Upper lobe of right lung (tissue), 1 donor: ENCODE measurements at regions not wholly inside any gene's neighbourhood (a gene's known extent, or its start where the extent isn't known, plus 50 kb on each side); places are given as distances from the start of the nearest gene placed in this dataset.
A peak's percentile ranks its signal among the peaks of the same experiment; 100 is the strongest.
"Not testable (repeated sequence)": the region's sequence is repeated elsewhere in the genome, so short reads cannot be mapped to it uniquely, and the experiment has no call there.

Experiments
- ATAC-seq: fragments of 200-7000 bp; cut with Tn5 transposase; one replicate; pipeline ENCODE4 v1.9.1; 2020; ENCODE audit warnings: mild to moderate bottlenecking, moderate library complexity
- DNase-seq: peaks from one replicate; pipeline ENCODE4 v3.0.0-alpha.2; 2020
- H3K27ac ChIP-seq: fragments of 200-600 bp; one replicate; pipeline ENCODE4 v1.8.0; 2022
- H3K27me3 ChIP-seq: fragments of 200-600 bp; one replicate; pipeline ENCODE4 v1.8.0; 2022; ENCODE audit warnings: mild to moderate bottlenecking
- H3K36me3 ChIP-seq: fragments of 200-600 bp; one replicate; pipeline ENCODE4 v1.8.0; 2022
- H3K4me1 ChIP-seq: fragments of 200-600 bp; one replicate; pipeline ENCODE4 v1.8.0; 2022
- H3K4me3 ChIP-seq: fragments of 200-600 bp; one replicate; pipeline ENCODE4 v1.8.0; 2022; ENCODE audit warnings: mild to moderate bottlenecking
- H3K9me3 ChIP-seq: fragments of 200-600 bp; one replicate; pipeline ENCODE4 v1.8.0; 2022
- intact Hi-C: fragments of 100-400 bp; cut with DNase I; formaldehyde crosslinking; loops from one replicate; pipeline ENCODE4 v1.11.0; 2022
- TF ChIP-seq, protein P1 (sequence below): fragments of 200-600 bp; IDR thresholded peaks from one replicate; pipeline ENCODE4 v1.8.0; 2022; ENCODE audit warnings: antibody characterized with exemption
- donor health status: DM: no; HTN: yes; CAD: no; lungs with severe emphysema.

DNA sequence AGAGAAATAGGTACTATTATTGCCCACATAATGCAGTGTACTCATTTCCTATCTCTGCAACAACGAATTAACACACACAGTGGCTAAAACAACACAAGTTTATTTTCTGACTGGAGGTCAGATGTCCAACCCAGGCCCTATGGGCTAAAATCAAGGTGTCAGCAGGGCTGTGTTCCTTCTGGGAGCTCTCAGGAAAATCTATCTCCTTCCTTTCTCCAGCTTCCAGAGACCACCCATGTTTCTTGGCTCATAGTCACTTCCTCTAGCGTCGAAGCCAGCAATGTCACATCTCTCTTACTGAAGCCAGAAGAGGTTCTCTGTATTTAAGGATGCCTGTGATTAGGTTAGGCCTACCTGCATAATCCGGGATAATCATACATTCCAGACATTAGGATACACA is 60.9 kb upstream of the TOP1 start:
- no peaks in the 10 kb centered on the region for H3K27me3 ChIP-seq
- H3K36me3 ChIP-seq, result no peaks in the 10 kb centered on the region
- DNase-seq (no peak), ATAC-seq (no peak)
- H3K4me1 ChIP-seq, result peaks cover 2% of the 10 kb centered on the region
- TF ChIP-seq, protein P1, sequence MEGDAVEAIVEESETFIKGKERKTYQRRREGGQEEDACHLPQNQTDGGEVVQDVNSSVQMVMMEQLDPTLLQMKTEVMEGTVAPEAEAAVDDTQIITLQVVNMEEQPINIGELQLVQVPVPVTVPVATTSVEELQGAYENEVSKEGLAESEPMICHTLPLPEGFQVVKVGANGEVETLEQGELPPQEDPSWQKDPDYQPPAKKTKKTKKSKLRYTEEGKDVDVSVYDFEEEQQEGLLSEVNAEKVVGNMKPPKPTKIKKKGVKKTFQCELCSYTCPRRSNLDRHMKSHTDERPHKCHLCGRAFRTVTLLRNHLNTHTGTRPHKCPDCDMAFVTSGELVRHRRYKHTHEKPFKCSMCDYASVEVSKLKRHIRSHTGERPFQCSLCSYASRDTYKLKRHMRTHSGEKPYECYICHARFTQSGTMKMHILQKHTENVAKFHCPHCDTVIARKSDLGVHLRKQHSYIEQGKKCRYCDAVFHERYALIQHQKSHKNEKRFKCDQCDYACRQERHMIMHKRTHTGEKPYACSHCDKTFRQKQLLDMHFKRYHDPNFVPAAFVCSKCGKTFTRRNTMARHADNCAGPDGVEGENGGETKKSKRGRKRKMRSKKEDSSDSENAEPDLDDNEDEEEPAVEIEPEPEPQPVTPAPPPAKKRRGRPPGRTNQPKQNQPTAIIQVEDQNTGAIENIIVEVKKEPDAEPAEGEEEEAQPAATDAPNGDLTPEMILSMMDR, result no peak
- H3K4me3 ChIP-seq, result no peak overlapping the region
- no peak overlapping the region for H3K27ac ChIP-seq
- H3K9me3 ChIP-seq, result no peaks in the 10 kb centered on the region
- intact Hi-C loops, result no loop called here

DNA sequence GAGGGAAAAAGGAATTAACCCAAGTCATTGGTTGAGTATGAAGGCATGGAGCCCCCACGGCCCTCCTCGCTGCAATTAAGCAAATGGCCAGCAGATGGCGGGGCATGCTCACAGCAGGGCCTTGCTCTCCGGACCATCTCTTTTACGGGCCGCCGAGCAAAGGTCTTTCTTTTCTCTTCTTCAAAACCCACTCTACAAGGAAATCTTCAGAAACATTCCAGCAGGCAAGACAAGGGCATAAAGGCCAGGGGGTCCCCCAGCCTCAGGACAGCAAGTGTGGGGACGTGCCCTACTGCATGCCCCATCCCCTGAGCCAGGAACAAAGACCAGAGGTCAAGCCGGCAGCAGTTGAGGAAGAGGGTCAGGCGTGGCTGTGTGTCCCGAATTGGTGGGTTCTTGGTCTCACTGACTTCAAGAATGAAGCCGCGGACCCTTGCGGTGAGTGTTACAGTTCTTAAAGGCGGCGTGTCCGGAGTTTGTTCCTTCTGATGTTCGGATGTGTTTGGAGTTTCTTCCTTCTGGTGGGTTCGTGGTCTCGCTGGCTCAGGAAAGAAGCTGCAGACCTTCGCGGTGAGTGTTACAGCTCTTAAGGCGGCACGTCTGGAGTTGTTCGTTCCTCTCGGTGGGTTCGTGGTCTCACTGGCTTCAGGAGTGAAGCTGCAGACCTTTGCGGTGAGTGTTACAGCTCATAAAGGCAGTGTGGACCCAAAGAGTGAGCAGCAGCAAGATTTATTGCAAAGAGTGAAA is 59.6 kb upstream of the TOP1 start:
- H3K9me3 ChIP-seq, H3K27me3 ChIP-seq, H3K36me3 ChIP-seq, H3K27ac ChIP-seq, intact Hi-C loops, H3K4me1 ChIP-seq: not testable (repeated sequence)
- ATAC-seq (peak; percentile 97), DNase-seq (peak; percentile 89)
- H3K4me3 ChIP-seq, result peak overlapping the region; percentile 46
- TF ChIP-seq, protein P1, result peak; percentile 99

DNA sequence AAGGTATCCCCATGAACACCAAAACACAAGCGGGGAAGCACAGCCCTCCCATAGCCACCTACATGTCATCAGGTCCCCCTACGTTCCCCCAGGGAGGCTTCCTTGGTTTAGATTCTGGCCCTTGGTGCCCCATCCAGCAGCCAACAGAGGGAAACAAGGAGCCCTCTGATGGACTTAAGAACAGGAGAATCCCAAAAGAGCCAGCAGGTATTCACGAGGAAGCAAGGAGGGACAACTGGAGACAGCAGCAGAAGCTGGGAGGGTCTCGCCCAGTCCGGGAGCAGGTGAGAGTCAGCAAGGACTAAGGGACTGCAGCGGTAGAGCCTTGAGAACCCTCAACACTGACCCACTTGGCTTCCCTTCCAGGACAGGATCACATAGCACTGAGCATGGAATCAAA is 58.4 kb upstream of the TOP1 start:
- H3K4me1 ChIP-seq, result no peaks in the 10 kb centered on the region
- intact Hi-C loops, result no loop called here
- no peaks in the 10 kb centered on the region for H3K9me3 ChIP-seq
- TF ChIP-seq, protein P1, result no peak
- H3K27ac ChIP-seq, result no peak overlapping the region
- ATAC-seq, result peak; percentile 15
- DNase-seq, result no peak
- H3K27me3 ChIP-seq, result no peaks in the 10 kb centered on the region
- H3K36me3 ChIP-seq, result no peaks in the 10 kb centered on the region
- no peak overlapping the region for H3K4me3 ChIP-seq

DNA sequence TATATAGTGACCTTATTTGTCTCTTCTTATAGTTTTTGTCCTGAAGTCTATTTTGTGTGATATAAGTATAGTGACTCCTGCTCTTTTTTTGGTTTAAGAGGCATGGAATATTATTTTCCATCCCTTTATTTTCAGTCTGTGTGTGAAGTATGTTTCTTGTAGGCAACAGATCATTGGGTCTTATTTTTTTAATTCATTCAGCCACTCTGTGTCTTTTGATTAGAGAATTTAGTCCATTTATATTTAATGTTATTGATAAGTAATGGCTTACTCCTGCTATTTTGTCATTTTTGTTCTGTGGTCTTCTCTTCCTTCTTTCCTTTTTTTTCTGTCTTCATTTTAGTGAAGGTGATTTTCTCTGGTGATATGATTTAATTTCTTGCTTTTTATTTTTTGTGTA is 51.4 kb upstream of the TOP1 start:
- DNase-seq (no peak), ATAC-seq (no peak)
- H3K27me3 ChIP-seq, result no peaks in the 10 kb centered on the region
- H3K9me3 ChIP-seq, result no peaks in the 10 kb centered on the region
- no peak overlapping the region for H3K27ac ChIP-seq
- TF ChIP-seq, protein P1, result no peak
- intact Hi-C loops, result no loop called here
- H3K4me3 ChIP-seq, result no peak overlapping the region
- no peaks in the 10 kb centered on the region for H3K4me1 ChIP-seq
- H3K36me3 ChIP-seq, result no peaks in the 10 kb centered on the region

DNA sequence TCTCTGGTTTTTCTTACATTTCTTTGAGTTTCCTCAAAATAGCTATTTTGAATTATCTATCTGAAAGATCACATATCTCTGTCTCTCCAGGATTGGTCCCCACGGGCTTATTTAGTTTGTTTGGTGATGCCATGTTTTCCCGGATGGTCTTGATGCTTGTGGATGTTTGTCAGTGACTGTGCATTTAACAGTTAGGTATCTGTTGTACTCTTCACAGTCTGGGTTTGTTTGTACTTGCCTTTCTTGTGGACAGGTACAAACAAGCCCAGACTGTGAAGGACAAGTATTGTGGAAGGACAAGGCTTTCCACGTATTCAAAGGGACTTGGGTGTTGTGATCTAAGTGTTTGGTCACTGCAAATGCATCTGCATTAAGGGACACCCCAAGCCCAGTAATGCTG is 49.9 kb upstream of the TOP1 start:
- intact Hi-C loops, result no loop called here
- no peaks in the 10 kb centered on the region for H3K9me3 ChIP-seq

More for the DNA sequence above, 49.9 kb upstream of the TOP1 start:
- H3K27me3 ChIP-seq, result no peaks in the 10 kb centered on the region
- H3K4me3 ChIP-seq, result no peak overlapping the region
- H3K4me1 ChIP-seq, result no peaks in the 10 kb centered on the region
- DNase-seq (no peak), ATAC-seq (no peak)
- H3K27ac ChIP-seq, result no peak overlapping the region
- H3K36me3 ChIP-seq, result no peaks in the 10 kb centered on the region
- TF ChIP-seq, protein P1, result no peak
